Limb (tissue), 2 donors: ENCODE measurements at regions not wholly inside any gene's neighbourhood (a gene's known extent, or its start where the extent isn't known, plus 50 kb on each side); places are given as distances from the start of the nearest gene placed in this dataset.

Experiments used
- DNase-seq, 2 donors: peaks; one replicate each; pipeline ENCODE4 v3.0.0-alpha.2; 2016; ENCODE audit errors: extremely low spot score in 2 of 2

DNA sequence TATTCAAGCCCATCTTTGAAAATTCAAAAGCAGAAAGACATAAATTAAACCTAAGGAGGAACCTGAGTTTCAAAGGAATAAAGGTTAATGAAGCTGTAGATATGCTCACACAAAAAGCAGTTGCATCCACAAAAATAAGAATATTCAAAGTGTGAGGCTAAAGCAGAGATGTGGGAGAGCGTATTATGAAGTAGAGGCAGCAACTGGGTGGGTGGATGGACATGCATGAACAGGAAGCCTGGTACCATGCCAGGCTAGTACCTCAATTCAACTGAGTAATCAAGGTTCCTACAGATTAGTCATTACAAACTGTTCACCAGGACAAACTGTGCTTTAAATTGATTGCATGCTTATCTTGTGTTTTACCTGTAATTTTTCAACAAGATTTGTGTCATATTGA is 330.0 kb upstream of the PKDCC start:
- no peak for DNase-seq

DNA sequence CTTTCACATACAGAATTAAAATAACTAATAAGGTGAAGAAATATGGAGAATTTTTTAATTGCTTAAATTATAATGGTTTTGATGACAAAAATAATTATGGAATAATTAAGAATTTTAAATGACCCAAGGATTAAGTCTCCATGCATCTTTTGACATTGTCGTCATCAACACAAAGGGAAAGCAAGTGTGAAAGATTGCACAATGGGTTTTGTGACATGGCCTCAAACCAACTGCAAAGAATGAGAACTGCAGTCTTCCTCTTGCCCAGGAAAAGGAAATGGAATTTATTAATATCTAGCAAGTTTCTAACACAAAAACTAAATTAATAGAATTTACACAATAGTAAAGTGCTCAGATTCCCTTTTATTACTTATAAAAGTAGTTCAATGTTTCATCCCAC is 329.1 kb upstream of the PKDCC start:
- no peak for DNase-seq

DNA sequence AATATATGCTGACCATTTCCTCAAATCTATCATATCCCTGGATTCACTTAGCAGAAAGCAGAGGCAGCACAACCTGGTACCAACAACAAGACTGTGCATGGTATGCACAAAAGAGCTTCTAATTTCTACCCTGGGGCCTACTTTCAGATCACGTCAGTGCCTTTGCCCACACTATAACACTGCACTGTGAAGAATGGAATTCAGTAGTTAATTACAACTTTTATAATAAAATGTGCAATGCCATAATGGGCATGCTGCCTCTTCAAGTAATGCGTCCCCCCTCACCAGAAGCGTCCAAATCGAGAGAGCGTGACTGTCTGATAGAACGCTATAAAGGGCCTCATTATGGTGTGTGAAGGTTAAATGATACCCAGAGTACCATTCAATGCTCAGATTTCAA is 328.1 kb upstream of the PKDCC start:
- no peak for DNase-seq

DNA sequence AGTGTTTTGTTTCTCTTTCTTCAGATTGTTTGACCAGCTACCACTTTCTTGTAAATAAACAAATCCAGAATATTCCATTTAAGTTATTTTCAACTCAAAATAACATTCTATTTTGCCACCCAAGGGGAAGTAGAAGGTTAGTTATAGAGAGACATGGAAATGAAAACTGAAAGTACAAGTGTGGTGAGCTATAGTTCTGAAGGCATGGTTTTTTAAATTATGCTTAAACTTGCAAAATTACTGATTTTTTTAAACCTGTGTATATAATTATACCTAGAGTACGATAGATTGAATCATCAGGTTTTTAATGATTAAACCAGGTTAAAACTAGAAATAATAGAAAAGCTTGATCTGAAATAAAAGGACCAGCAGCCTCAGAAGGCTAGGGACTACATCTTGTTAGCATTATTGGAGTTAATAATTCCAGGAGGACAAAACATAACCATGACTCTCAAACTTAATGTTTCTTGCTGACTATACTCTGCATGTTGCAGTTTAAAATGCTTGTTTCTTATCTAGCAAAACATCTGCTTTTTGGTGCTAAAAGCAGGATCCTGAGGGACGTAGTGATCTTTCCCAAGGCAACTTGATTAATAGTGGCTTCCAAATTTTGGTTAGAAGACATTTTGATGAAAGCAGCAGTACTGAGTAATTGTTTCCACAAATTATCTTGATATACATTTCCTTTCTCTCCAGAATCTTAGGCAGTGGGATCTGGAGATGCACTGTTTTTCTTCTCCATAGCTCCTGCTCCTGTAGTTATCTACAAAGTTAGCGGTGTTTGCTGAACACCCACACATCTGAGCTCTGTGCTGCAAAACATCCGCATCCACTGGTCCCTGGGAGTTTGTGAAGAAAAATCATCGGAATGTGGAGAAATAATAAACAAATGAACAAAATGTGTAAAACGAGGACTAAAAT is 327.2 kb upstream of the PKDCC start:
- DNase-seq, result no peak

DNA sequence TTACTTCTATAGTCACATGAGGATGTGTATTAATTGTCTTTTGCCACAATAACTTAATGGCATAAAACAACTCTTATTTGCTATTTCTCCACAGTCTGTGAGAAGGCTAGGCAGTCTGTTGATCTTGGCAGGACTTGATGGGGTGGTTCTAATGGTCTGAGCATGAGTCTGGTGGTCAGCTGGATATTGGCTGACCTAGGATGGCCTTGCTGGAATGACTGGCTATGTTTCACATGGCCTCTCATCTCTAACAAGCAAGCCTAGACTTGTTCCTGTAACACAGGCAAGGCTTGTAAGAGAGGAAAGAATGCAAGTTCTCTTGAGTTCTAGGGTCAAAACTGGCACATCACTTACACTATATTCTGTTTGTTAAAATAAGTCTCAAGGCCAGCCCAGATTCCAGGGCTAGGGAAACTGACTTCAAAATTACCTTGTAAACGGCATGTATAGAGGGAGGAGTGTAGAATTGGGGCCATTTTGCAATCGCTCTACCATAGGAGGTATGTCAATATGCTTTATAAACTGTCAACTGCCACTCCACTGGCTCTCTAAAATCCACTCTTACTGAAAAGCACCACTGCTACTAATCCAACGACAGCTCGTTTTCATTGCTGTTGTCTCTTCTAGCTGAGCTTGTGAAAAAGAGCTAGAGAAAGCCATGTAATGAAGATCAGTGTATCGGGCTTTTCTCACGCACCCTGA is 325.0 kb upstream of the PKDCC start:
- no peak for DNase-seq

DNA sequence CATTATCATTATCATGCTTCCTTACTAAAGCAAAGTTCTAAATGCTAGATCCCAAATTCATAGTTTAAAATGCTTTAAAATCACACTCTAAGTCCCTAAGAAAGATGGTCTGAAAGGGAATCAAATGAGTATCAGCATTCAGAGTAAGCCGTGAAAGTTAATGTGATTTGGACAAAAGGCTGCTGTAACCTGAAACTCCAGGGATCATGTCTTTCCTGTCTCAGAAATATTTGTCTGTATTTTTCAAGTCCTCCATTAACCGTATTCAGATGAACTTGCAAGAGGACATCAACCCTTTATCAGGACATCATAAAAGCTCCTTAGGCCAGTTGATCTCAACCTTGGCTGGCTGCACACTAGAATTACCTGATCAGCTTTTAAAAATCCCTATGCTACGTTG is 324.3 kb upstream of the PKDCC start:
- no peak for DNase-seq

DNA sequence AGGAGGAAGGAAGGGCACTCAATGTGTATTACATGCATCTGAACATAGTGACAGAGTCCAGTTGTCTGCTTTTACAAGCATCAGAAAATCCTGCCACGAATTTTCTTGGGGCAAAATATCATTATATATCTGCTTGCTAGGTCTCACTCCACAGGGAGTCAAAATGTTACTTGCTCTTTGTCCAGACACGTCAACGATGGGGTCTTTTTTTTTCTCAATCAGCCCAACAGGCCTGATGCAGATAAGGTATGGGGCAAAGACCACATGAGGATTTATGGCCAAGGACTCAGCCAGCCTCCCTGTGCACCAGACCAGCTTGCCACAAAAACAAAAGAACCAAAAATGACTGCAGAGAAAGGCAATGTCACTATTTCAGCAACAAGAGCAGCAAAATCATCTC is 323.4 kb upstream of the PKDCC start:
- DNase-seq, result no peak

DNA sequence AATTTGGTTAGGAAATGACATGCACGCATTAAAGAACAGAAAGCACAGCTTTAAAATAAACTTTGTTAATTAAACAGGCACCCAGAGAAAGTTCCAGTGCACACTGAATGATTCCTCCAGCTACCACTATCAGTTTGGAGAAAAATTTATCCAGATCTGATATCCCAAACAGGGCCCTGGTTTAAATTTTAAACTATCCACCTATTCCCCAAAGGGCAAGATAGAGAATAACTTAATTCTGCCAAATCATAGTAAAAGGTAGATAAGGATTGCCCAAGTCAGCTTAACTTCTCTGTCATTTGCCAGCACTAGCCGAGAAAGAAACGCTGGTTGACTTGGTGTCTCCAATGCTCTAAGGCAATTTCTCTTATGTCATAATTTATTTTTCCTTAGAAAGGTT is 321.9 kb upstream of the PKDCC start:
- DNase-seq, result no peak

DNA sequence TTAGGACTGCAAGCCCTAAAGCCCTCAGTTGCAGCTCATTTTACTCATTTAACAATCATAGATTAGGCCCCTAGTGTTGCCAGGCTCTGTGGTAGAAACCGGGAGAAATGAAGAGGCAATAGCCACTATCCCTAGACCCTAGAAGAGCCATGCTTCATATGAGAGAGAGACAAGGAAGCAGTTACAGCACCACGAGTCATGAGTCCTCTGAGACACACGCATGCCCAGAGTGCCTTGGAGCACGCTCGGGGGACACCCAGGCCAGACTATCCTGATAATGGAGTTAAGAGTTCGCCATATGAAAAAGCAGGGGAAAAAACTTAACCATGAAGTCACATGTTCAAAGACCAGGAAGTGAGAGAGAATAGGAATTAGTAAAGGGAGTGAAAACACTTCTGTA is 321.5 kb upstream of the PKDCC start:
- no peak for DNase-seq

DNA sequence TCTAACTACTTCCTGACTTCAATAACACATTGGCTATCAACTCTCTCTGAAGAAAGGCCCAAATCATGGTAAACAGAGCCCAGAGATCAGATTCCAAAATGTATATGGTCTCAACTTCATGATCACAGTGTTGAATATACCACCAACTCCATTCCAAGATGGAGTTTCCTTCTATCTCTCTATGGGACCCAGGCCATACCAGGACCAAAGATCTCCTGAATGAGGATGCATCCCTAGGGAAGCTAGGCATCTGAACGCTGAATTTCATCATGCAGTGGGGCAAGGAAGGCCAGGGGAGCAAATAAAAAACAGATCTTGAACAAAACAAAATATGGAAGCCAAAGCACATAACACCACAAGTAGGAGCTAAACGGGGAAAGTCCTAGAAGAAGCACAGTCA is 320.7 kb upstream of the PKDCC start:
- DNase-seq, result no peak

DNA sequence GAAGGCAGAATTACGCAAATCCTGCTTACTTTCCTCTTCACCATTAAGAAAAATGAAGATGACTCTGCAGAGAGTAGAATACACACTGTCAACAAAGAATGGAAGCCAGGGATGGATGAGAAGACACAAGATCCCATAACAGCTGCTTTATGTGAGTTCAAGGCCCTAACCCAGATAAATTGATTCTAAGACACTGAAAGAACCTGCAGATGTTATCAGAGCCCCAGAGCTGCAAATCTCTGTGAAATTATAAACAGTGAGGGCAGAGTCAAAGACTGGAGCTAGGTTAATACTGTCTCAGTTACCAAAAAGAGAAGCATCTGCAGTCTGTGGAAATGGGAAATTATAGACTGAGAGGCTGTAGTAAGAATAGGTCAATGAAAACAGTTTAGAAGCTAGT is 320.1 kb upstream of the PKDCC start:
- no peak for DNase-seq

DNA sequence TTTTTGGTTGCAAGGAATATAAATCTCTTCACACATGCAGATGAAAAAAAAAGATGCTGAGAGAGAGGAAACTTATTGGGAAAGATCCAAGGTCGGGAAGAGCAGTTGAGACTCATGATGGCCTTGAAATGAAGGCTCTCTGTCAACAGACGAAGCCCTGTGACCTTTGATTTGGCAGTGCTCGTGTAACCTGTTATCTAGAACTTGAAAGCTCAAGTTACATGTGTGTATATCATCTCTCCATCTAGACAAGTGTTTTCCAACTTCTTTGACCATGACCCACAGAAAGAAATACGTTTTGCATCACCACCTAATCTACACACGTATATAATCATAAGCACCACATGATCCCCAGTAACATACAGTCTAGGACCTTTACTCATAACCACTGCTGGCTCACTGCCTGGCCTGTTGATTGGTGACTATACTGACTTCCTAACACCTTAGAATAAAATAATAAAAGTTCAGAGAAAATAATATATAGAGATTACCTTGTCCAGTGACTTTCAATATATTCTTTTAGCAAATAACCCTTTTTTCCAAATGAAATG is 319.0 kb upstream of the PKDCC start:
- no peak for DNase-seq

DNA sequence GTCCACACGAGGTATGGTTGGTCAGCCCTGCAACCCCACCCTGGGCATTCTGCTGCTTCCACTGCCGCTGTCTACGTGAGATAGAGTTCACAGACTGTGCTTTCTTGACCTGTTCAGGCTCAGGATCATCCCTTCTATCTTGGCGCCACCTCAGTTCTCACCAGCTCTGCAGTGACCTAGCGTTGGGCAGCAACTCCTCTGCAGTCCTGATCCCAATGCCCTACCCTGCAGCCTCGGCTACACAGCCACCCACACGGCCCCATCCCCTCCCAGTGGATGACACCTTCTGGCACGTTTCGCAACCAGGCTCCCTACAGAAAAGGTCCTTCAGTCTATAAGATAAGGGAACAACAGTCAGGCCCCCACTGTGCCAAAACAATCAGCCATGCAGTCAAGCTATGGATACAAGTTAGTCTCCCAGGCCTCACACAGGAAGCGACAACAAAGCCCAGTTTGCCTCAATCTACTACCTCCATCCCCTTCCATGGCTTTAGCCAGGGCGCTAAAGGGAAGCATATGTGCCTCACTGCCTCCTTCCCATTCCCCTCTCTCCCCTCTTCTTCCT is 317.9 kb upstream of the PKDCC start:
- DNase-seq, result no peak

DNA sequence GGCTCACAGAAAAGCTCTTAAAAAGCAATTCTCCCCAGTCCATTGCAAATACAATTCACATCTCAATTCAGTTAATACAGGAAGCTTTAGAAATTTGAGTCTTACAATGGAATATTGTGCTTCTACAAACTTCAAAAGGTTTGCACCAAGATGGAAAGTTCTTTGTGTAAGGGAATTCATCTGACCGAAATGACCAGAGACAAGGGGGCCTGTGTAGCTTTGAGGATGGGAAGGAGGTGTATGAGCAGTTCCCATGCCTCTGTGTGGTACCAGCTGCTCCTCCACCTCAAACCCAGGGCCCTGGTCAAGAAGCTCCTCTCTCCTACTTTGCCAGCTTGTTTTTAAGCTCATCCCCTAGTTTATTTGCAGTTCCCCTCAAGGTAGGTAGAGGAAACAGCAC is 312.8 kb upstream of the PKDCC start:
- DNase-seq, result no peak

DNA sequence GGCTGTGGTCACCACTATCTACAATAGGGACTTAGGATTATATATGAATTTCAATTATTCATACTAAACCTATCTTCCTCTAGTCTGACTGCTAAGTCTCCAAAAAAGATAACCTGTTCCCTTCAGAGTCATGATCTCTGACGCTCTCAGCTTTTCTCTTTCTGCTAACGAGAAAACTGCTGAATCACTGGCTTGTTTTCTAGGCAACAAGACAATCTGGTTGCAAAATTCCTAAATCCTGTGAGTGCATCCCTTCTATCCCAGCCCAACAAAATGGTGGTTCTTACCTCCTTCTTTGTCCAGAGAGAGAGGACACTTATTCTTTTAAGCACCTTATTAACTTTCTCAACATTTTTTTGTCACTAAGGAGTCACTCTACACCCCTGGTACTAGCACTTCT is 312.3 kb upstream of the PKDCC start:
- DNase-seq, result no peak

DNA sequence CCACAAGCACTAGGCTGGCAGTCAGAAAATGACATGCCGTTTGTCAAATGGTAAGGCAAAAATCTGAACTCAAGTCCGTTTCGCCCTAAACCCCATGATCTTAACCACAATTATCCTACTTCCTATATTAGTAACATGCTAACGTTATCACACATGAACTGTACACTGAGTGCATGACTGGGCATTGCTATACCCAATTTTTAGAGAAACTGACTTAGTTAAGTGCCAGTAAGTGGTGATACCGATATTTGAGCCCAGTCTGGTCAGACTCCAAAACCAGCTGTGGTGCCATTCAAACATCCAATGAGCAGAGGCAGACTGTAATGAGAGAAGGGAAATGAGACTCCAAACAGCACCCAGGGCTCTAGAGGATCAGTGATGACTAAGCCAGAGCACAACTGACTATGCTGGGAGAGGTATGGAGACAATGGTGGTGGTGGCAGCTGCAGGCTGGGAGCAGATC is 311.7 kb upstream of the PKDCC start:
- no peak for DNase-seq

DNA sequence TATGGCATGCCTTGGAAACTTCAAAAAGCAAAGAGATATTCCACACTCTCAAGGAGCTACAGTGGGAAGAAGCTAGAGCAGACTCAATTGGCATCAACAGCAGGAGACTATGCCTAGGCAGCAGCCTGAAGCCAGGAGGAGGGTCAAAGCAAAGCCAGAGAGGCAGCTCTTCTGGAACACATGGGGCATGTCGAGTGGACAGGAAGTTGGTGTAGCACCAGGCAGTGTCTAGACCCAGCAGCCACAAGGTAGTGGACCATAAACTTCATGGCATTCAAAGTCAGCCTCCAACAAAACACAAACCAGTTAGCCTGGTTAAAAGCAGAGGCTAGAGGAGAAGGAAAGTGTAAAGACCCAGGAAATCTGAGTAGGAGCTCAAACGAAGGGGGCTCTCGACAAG is 311.2 kb upstream of the PKDCC start:
- DNase-seq, result no peak

DNA sequence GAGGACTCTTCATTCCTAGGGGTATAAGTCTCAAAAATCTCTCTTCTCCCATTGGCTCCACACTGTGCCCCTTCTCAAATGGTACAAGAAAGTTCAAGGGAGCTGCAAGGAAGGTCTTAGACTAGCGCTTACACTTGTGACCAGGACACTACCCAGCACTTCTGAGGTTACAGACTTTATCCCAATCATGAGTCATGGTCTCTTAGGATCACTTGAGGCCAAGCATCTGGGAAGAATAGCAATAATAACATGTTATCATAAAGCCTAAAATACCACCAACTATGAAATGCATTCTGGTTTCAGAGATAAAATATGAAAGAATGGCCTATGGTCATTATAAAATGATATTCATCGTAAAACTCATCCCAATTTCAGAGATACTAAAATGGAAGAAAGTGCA is 309.9 kb upstream of the PKDCC start:
- no peak for DNase-seq

DNA sequence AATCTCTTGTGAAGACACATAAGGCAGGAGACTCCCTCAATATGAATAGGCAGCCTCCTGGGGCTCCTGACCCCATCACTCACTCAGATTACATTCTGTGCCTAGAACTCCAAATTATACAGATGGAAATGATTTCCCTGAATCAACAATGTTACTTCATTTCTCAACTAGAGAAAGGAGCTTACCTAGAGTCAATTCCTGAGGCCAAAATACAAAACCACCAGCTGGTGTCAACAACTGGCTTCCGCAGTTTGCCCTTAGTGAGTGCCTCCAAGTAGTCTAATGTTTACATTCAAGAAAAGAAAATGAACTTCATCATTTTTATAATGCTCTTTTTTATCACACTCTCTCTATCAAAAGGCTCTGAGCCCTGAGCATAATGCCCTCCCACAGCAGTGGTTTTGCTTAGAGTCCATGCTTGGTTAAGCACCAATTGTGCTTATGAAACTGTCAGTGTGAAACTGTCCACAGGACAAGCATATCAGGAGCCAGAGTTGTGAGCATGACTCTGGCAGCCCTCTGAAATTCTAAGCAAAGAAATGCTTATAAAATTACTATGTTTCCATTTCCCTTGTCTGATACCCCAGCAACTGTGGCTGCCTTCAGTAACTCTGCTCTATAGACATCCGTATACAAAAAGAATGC is 305.7 kb upstream of the PKDCC start:
- DNase-seq, result no peak

DNA sequence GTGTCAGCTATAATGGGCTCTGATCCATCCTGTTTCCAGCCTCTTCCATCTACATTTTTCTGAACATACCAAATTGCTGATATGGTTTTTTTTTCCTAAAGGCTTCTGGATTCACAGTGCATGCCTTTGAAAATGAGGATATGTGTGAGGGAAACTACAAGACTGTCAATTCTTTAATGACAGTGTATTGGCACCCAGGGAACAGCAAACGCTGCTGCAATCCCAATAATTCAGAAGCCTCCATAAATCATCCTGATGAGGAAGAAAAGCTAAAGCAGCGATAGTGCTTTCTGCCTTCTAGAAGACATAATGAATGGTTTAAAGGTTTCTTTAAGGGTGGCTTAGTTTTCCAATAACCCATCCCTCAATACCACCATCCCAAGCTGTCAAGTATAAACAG is 304.5 kb upstream of the PKDCC start:
- DNase-seq, result no peak

DNA sequence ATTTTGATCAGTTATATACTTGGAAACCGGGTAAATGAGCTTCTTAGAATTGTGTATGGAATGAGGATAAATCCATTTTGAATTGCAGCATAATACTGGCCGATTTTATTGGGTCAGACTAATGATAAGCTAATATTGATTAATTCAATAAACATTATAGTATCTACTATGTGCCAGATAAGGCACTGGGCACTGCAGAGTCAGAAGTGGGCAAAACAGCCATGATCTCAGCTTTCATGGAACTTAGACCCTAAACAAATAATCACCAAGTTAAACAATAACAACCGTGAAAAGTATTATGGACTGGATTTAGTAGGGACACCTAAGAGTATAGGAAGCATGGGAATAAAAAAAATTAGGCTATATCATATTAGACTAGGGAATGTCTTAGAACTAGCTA is 297.0 kb upstream of the PKDCC start:
- no peak for DNase-seq

DNA sequence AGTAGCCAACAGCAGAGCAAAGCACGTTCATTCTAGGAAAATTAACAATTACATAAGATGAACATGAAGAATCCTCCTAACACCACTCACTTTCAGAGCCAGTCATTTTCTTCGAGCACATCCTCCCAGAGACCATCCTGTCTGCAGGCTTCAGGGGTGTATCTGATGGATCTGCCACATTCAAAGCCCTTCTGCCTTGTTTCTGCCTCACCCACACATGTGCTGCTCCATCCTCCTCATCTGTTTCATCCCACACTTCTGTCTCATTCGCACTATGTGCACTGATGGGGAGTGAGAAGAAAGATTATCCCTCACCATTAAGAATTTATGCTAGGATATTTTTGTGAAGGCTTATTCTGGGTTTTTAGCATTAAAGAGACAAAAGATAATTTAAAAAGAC is 287.9 kb upstream of the PKDCC start:
- DNase-seq, result no peak
